ENCODE measurements at regions not wholly inside any gene's neighbourhood (a gene's known extent, or its start where the extent isn't known, plus 50 kb on each side); places are given as distances from the start of the nearest gene placed in this dataset.

GRCh38 chr13:103866048-103866447 is 799.8 kb upstream of the SLC10A2 start:
- intact Hi-C loops (cut with DNase I): no loop called here
- Histone ChIP-seq H3K4me3 (no peak overlapping the region), H3K9me3 (no peaks in the 10 kb centered on the region), H3K27me3 (no peaks in the 10 kb centered on the region), H3K4me1 (no peaks in the 10 kb centered on the region), H3K36me3 (no peaks in the 10 kb centered on the region), H3K27ac (no peak overlapping the region)
- WGBS, 2 donors: 82 to 86% methylated on average over 8 of the region's 8 CpGs
- DNase-seq: no peak
- TF ChIP-seq, protein P1, sequence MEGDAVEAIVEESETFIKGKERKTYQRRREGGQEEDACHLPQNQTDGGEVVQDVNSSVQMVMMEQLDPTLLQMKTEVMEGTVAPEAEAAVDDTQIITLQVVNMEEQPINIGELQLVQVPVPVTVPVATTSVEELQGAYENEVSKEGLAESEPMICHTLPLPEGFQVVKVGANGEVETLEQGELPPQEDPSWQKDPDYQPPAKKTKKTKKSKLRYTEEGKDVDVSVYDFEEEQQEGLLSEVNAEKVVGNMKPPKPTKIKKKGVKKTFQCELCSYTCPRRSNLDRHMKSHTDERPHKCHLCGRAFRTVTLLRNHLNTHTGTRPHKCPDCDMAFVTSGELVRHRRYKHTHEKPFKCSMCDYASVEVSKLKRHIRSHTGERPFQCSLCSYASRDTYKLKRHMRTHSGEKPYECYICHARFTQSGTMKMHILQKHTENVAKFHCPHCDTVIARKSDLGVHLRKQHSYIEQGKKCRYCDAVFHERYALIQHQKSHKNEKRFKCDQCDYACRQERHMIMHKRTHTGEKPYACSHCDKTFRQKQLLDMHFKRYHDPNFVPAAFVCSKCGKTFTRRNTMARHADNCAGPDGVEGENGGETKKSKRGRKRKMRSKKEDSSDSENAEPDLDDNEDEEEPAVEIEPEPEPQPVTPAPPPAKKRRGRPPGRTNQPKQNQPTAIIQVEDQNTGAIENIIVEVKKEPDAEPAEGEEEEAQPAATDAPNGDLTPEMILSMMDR (IDR thresholded peaks at IDR 0.05): no peak
- TF ChIP-seq POLR2AphosphoS5 (IDR thresholded peaks at IDR 0.05) (no peak), POLR2A (IDR thresholded peaks at IDR 0.05) (no peak), EP300 (IDR thresholded peaks at IDR 0.05) (no peak)

- TF ChIP-seq POLR2AphosphoS5 (IDR thresholded peaks at IDR 0.05): no peak
- TF ChIP-seq, protein P1 (IDR thresholded peaks at IDR 0.05): no peak
- TF ChIP-seq POLR2A (IDR thresholded peaks at IDR 0.05): no peak
- no peak for TF ChIP-seq EP300 (IDR thresholded peaks at IDR 0.05)
- H3K27ac ChIP-seq: no peak overlapping the region
Measured at GRCh38 chr13:103862525-103862924, 796.3 kb upstream of the SLC10A2 start.

GRCh38 chr13:103859952-103860351 is 793.7 kb upstream of the SLC10A2 start:
- Histone ChIP-seq H3K4me3 (no peak overlapping the region), H3K36me3 (no peaks in the 10 kb centered on the region), H3K4me1 (no peaks in the 10 kb centered on the region), H3K27me3 (no peaks in the 10 kb centered on the region), H3K9me3 (no peaks in the 10 kb centered on the region), H3K27ac (no peak overlapping the region)
- 34 to 41% methylated on average over 3 of the region's 3 CpGs for whole genome bisulfite sequencing, 2 donors
- TF ChIP-seq, protein P1 (IDR thresholded peaks at IDR 0.05): no peak
- TF ChIP-seq EP300 (IDR thresholded peaks at IDR 0.05) (no peak), POLR2AphosphoS5 (IDR thresholded peaks at IDR 0.05) (no peak), POLR2A (IDR thresholded peaks at IDR 0.05) (no peak)
- intact Hi-C loops (cut with DNase I): no loop called here
- no peak for DNase-seq

More at GRCh38 chr13:103862525-103862924, 796.3 kb upstream of the SLC10A2 start:
- no peaks in the 10 kb centered on the region for H3K4me1 ChIP-seq
- no peaks in the 10 kb centered on the region for H3K36me3 ChIP-seq
- no peak overlapping the region for H3K4me3 ChIP-seq
- intact Hi-C loops (cut with DNase I): no loop called here
- DNase-seq: no peak
- no peaks in the 10 kb centered on the region for H3K9me3 ChIP-seq
- 88 to 90% methylated on average over 4 of the region's 4 CpGs for WGBS, 2 donors
- H3K27me3 ChIP-seq: no peaks in the 10 kb centered on the region

DNA sequence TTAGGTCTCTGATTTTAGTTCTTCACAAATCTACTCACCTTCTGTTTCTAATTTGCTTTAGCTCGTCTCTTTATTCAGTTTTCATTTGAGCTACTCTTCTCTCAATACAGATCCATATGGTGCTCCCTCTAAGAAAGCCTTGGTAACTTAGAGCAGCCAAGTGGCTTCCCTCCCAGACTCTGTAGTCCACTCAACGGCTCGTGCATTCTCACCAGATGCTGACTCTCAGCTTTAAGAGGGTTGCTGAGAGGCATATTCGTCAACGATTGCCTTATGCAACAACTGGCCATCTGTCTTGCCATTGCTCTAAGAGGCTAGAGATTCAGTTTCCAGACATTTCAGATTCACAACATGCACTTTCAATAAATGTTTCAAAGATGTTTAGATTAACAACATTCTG is 785.8 kb upstream of the SLC10A2 start:
- intact Hi-C loops (cut with DNase I): no loop called here
- TF ChIP-seq POLR2A (IDR thresholded peaks at IDR 0.05) (no peak), POLR2AphosphoS5 (IDR thresholded peaks at IDR 0.05) (no peak), EP300 (IDR thresholded peaks at IDR 0.05) (no peak)
- TF ChIP-seq, protein P1 (IDR thresholded peaks at IDR 0.05): no peak
- 74 to 75% methylated on average over 5 of the region's 5 CpGs for WGBS, 2 donors

DNA sequence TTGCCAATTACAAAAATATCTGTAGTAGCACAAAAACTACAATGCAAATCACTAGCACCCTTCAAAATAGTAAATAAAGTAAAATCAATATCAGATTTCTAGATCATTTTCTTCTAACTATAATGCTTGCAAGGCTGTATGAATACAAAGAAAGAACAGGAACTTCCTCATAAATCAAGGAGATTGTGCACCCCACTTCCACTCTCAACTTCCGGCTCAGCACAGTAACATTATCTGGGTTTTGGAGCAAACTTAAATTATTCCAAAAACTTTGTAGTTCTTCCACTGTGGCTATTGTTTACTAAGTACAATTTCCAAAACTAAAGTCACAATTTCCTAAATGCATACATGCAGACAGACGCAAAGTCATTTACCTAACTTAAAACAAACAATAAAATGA is 778.3 kb upstream of the SLC10A2 start:
- no peak for DNase-seq
- Histone ChIP-seq H3K4me1 (no peaks in the 10 kb centered on the region), H3K4me3 (no peak overlapping the region), H3K9me3 (no peaks in the 10 kb centered on the region), H3K27me3 (no peaks in the 10 kb centered on the region), H3K36me3 (no peaks in the 10 kb centered on the region), H3K27ac (no peak overlapping the region)
- intact Hi-C loops (cut with DNase I): no loop called here
- TF ChIP-seq EP300 (IDR thresholded peaks at IDR 0.05) (no peak), POLR2A (IDR thresholded peaks at IDR 0.05) (no peak), POLR2AphosphoS5 (IDR thresholded peaks at IDR 0.05) (no peak)
- TF ChIP-seq, protein P1 (IDR thresholded peaks at IDR 0.05): no peak
- WGBS, 2 donors: 53 to 64% methylated on average over 2 of the region's 2 CpGs

More for the DNA sequence above, 785.8 kb upstream of the SLC10A2 start:
- Histone ChIP-seq H3K27me3 (no peaks in the 10 kb centered on the region), H3K4me1 (no peaks in the 10 kb centered on the region), H3K9me3 (no peaks in the 10 kb centered on the region), H3K27ac (no peak overlapping the region), H3K36me3 (no peaks in the 10 kb centered on the region), H3K4me3 (no peak overlapping the region)
- DNase-seq: no peak
